Astrocyte (in vitro differentiated cells and primary cell): ENCODE measurements at regions not wholly inside any gene's neighbourhood (a gene's known extent, or its start where the extent isn't known, plus 50 kb on each side); places are given as distances from the start of the nearest gene placed in this dataset.

ENCODE experiments used
- DNase-seq: peaks from one replicate; pipeline ENCODE4 v3.0.0-alpha.2; 2010; ENCODE audit warnings: low read depth
- FAIRE-seq: peaks from 2 replicates; lab custom pipeline; 2011; peaks lifted over from hg19 to GRCh38; lab: Jason Lieb, UNC
- H2AFZ ChIP-seq: 2 replicates; pipeline ENCODE4 v1.6.0; 2012; ENCODE audit warnings: low read depth, low read length, inconsistent platforms
- H3K27ac ChIP-seq: 2 replicates; pipeline ENCODE4 v1.5.1; 2011; ENCODE audit warnings: low read depth, low read length, inconsistent platforms
- H3K27me3 ChIP-seq: 2 replicates; pipeline ENCODE4 v1.6.0; 2011; ENCODE audit warnings: low read length, inconsistent platforms; ENCODE audit not compliant: insufficient read depth
- H3K36me3 ChIP-seq: 2 replicates; pipeline ENCODE4 v1.5.1; 2011; ENCODE audit warnings: low read length, inconsistent platforms; ENCODE audit not compliant: insufficient read depth
- H3K4me1 ChIP-seq: 2 replicates; pipeline ENCODE4 v1.5.1; 2011; ENCODE audit warnings: low read length, inconsistent platforms; ENCODE audit not compliant: insufficient read depth
- H3K4me2 ChIP-seq: 2 replicates; pipeline ENCODE4 v1.6.0; 2012; ENCODE audit warnings: low read length, inconsistent platforms
- H3K4me3 ChIP-seq: 2 replicates; pipeline ENCODE4 v1.5.1; 2011; ENCODE audit warnings: low read depth, mild to moderate bottlenecking, low read length, inconsistent platforms; ENCODE audit not compliant: insufficient read depth
- H3K79me2 ChIP-seq: 2 replicates; pipeline ENCODE4 v1.6.0; 2012; ENCODE audit warnings: mild to moderate bottlenecking, low read length, inconsistent platforms; ENCODE audit not compliant: insufficient read depth
- H3K9ac ChIP-seq: 2 replicates; pipeline ENCODE4 v1.6.0; 2012; ENCODE audit warnings: mild to moderate bottlenecking, low read length, inconsistent platforms
- H3K9me3 ChIP-seq: 2 replicates; pipeline ENCODE4 v1.5.1; 2012; ENCODE audit warnings: low read depth, mild to moderate bottlenecking, low read length, inconsistent platforms; ENCODE audit not compliant: insufficient read depth
- H4K20me1 ChIP-seq: 2 replicates; pipeline ENCODE4 v1.6.0; 2012; ENCODE audit warnings: low read length, inconsistent platforms; ENCODE audit not compliant: insufficient read depth
- H3K27ac Mint-ChIP-seq: one replicate; pipeline ENCODE4 v1.8.0; 2021; ENCODE audit warnings: mild to moderate bottlenecking, mixed read lengths; ENCODE audit not compliant: unreplicated experiment
- H3K27me3 Mint-ChIP-seq: one replicate; pipeline ENCODE4 v1.8.0; 2021; ENCODE audit warnings: low read depth, mixed read lengths; ENCODE audit not compliant: unreplicated experiment
- H3K36me3 Mint-ChIP-seq: one replicate; pipeline ENCODE4 v1.8.0; 2021; ENCODE audit warnings: low read depth, mixed read lengths; ENCODE audit not compliant: unreplicated experiment
- H3K4me1 Mint-ChIP-seq: one replicate; pipeline ENCODE4 v1.8.0; 2021; ENCODE audit warnings: low read depth, mixed read lengths; ENCODE audit not compliant: unreplicated experiment
- H3K4me3 Mint-ChIP-seq: one replicate; pipeline ENCODE4 v1.8.0; 2021; ENCODE audit warnings: mild to moderate bottlenecking, moderate library complexity, mixed read lengths; ENCODE audit not compliant: unreplicated experiment
- H3K9me3 Mint-ChIP-seq: one replicate; pipeline ENCODE4 v1.8.0; 2021; ENCODE audit warnings: mild to moderate bottlenecking, mixed read lengths; ENCODE audit not compliant: unreplicated experiment
- EZH2 ChIP-seq: IDR thresholded peaks from 2 replicates; pipeline ENCODE4 v1.6.1; 2012; ENCODE audit warnings: mild to moderate bottlenecking, low read length, inconsistent platforms; ENCODE audit not compliant: insufficient read depth
- TF ChIP-seq, protein P1 (sequence below): IDR thresholded peaks from 2 replicates; pipeline ENCODE4 v1.5.1; 2011; ENCODE audit warnings: low read depth, mild to moderate bottlenecking, inconsistent platforms, low read length, moderate library complexity; ENCODE audit not compliant: insufficient read depth

DNA sequence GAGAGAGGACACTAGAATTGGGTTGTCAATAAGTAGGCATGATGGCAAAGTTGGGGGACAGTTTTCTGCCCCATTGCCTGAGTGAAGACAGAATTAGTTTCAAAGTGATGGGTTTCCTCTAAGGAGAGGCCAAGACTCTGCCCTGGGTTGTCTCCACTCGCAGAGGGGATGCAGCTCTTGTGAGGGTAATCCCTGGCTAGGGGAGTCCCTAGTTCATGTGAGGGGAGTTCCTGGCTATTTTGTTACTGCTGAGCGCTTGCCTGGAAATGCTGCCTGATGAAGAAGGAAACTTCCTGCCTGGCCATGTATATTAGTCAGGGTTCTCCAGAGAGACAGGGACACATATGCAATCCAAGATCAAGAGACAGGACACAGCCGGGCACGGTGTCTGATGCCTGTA, 501.5 kb downstream of the BCL11A start:
- H3K4me1 Mint-ChIP-seq, result no peaks in the 10 kb centered on the region

DNA sequence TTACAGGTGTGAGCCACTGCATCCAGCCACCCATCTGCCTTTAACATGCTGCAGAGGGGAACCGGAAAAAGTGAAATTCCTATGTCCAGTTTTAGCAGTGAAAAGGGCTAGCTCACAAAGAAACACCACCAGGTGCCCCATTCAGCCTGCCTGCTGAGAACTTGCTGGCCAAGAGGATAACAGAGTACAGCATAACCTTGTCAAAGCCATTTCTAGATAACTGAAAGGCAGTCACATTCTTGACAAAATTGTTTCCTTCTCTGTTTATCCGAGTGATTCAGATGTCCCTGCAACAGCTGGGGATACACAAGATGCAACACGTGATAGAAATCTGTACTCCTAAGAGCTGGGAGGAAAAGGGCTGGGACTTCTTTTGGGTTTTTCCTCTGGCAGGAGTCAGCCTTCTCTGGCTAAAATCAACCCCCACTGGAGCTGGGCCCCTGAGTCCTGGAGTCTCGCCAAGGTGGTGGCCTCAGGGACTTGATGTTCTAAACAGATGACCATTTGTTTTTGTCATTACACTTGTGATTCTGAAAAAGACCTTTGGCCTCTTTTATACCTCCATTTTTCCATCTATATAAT, 505.4 kb downstream of the BCL11A start:
- Histone ChIP-seq H4K20me1 (no peaks in the 10 kb centered on the region), H3K4me1 (no peaks in the 10 kb centered on the region), H3K36me3 (no peaks in the 10 kb centered on the region), H3K27me3 (no peaks in the 10 kb centered on the region), H3K27ac (no peak overlapping the region), H2AFZ (no peak overlapping the region), H3K4me3 (no peak overlapping the region), H3K9ac (no peak overlapping the region), H3K9me3 (peaks cover 3% of the 10 kb centered on the region), H3K4me2 (no peak overlapping the region), H3K79me2 (no peaks in the 10 kb centered on the region)
- no peak for DNase-seq
- TF ChIP-seq, protein P1, sequence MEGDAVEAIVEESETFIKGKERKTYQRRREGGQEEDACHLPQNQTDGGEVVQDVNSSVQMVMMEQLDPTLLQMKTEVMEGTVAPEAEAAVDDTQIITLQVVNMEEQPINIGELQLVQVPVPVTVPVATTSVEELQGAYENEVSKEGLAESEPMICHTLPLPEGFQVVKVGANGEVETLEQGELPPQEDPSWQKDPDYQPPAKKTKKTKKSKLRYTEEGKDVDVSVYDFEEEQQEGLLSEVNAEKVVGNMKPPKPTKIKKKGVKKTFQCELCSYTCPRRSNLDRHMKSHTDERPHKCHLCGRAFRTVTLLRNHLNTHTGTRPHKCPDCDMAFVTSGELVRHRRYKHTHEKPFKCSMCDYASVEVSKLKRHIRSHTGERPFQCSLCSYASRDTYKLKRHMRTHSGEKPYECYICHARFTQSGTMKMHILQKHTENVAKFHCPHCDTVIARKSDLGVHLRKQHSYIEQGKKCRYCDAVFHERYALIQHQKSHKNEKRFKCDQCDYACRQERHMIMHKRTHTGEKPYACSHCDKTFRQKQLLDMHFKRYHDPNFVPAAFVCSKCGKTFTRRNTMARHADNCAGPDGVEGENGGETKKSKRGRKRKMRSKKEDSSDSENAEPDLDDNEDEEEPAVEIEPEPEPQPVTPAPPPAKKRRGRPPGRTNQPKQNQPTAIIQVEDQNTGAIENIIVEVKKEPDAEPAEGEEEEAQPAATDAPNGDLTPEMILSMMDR, result no peak
- no peak for TF ChIP-seq EZH2
- FAIRE-seq, result no peak
- Mint-ChIP-seq H3K27me3 (peaks cover 8% of the 10 kb centered on the region), H3K9me3 (no peaks in the 10 kb centered on the region), H3K27ac (no peak overlapping the region), H3K4me3 (no peak overlapping the region), H3K4me1 (no peaks in the 10 kb centered on the region), H3K36me3 (no peaks in the 10 kb centered on the region)

More for the DNA sequence above, 501.5 kb downstream of the BCL11A start:
- Histone ChIP-seq H3K9me3 (peaks cover 3% of the 10 kb centered on the region), H3K27ac (no peak overlapping the region), H3K4me2 (no peak overlapping the region), H3K27me3 (no peaks in the 10 kb centered on the region), H3K9ac (no peak overlapping the region), H3K36me3 (no peaks in the 10 kb centered on the region), H2AFZ (no peak overlapping the region), H3K4me3 (no peak overlapping the region), H3K4me1 (no peaks in the 10 kb centered on the region), H3K79me2 (no peaks in the 10 kb centered on the region), H4K20me1 (no peaks in the 10 kb centered on the region)
- FAIRE-seq (no peak), DNase-seq (no peak)
- Mint-ChIP-seq H3K36me3 (no peaks in the 10 kb centered on the region), H3K4me3 (no peak overlapping the region), H3K9me3 (no peaks in the 10 kb centered on the region), H3K27me3 (peaks cover 15% of the 10 kb centered on the region), H3K27ac (no peak overlapping the region)
- TF ChIP-seq EZH2, result no peak
- TF ChIP-seq, protein P1, result no peak

DNA sequence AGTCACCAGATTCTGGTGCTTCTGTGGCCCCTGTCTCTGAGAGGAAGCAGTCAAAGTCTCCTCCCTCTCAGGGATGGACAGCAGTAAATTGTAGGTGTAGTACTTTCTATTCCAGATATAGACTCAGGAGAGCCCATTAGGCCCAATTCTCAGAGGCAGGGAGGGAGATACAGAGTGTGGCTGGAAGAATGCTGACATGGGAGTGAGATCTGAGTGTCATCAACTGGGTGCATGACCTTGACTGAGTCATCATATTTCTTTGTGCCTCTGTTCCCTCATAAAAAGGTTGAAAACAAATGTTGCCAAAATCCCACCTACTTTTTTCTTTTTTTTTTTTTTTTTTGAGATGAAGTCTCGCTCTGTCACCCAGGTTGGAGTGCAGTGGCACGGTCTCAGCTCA, 506.1 kb downstream of the BCL11A start:
- Mint-ChIP-seq H3K4me3 (no peak overlapping the region), H3K4me1 (no peaks in the 10 kb centered on the region), H3K27me3 (peaks cover 7% of the 10 kb centered on the region), H3K36me3 (no peaks in the 10 kb centered on the region), H3K9me3 (no peaks in the 10 kb centered on the region), H3K27ac (no peak overlapping the region)
- Histone ChIP-seq H2AFZ (no peak overlapping the region), H3K27me3 (no peaks in the 10 kb centered on the region), H3K9me3 (peaks cover 3% of the 10 kb centered on the region), H3K4me2 (no peak overlapping the region), H3K79me2 (no peaks in the 10 kb centered on the region), H3K4me3 (no peak overlapping the region), H3K4me1 (no peaks in the 10 kb centered on the region), H4K20me1 (no peaks in the 10 kb centered on the region), H3K36me3 (no peaks in the 10 kb centered on the region), H3K9ac (no peak overlapping the region), H3K27ac (no peak overlapping the region)
- DNase-seq (no peak), FAIRE-seq (no peak)
- TF ChIP-seq, protein P1, result no peak
- TF ChIP-seq EZH2, result no peak
